Upper lobe of right lung (tissue), 1 donor: ENCODE measurements at regions not wholly inside any gene's neighbourhood (a gene's known extent, or its start where the extent isn't known, plus 50 kb on each side); places are given as distances from the start of the nearest gene placed in this dataset.

ENCODE experiments used
- ATAC-seq: fragments of 200-7000 bp; cut with Tn5 transposase; one replicate; pipeline ENCODE4 v1.9.1; 2020; ENCODE audit warnings: mild to moderate bottlenecking, moderate library complexity
- DNase-seq: peaks from one replicate; pipeline ENCODE4 v3.0.0-alpha.2; 2020
- H3K27ac ChIP-seq: fragments of 200-600 bp; one replicate; pipeline ENCODE4 v1.8.0; 2022
- H3K27me3 ChIP-seq: fragments of 200-600 bp; one replicate; pipeline ENCODE4 v1.8.0; 2022; ENCODE audit warnings: mild to moderate bottlenecking
- H3K36me3 ChIP-seq: fragments of 200-600 bp; one replicate; pipeline ENCODE4 v1.8.0; 2022
- H3K4me1 ChIP-seq: fragments of 200-600 bp; one replicate; pipeline ENCODE4 v1.8.0; 2022
- H3K4me3 ChIP-seq: fragments of 200-600 bp; one replicate; pipeline ENCODE4 v1.8.0; 2022; ENCODE audit warnings: mild to moderate bottlenecking
- H3K9me3 ChIP-seq: fragments of 200-600 bp; one replicate; pipeline ENCODE4 v1.8.0; 2022
- CTCF ChIP-seq: fragments of 200-600 bp; IDR thresholded peaks from one replicate; pipeline ENCODE4 v1.8.0; 2022; ENCODE audit warnings: antibody characterized with exemption
- intact Hi-C: fragments of 100-400 bp; cut with DNase I; formaldehyde crosslinking; loops from one replicate; pipeline ENCODE4 v1.11.0; 2022
- donor health status: DM: no; HTN: yes; CAD: no; lungs with severe emphysema.

GRCh38 chr2:238645095-238645494 lies 202.8 kb upstream of the TWIST2 start:
- no peak for ATAC-seq
- no peaks in the 10 kb centered on the region for H3K27me3 ChIP-seq
- no peaks in the 10 kb centered on the region for H3K36me3 ChIP-seq
- H3K9me3 ChIP-seq, result no peaks in the 10 kb centered on the region
- intact Hi-C loops, result no loop called here
- no peak overlapping the region for H3K4me3 ChIP-seq
- no peak for DNase-seq
- TF ChIP-seq CTCF, result no peak
- H3K27ac ChIP-seq, result no peak overlapping the region
- H3K4me1 ChIP-seq, result no peaks in the 10 kb centered on the region

- Histone ChIP-seq H3K36me3 (no peaks in the 10 kb centered on the region), H3K27ac (no peak overlapping the region), H3K9me3 (no peaks in the 10 kb centered on the region), H3K4me3 (no peak overlapping the region), H3K27me3 (no peaks in the 10 kb centered on the region), H3K4me1 (no peaks in the 10 kb centered on the region)
- DNase-seq, result no peak
- TF ChIP-seq CTCF, result no peak
- ATAC-seq, result peak; percentile 59
- intact Hi-C loops, result no loop called here
These were observed 202.2 kb upstream of the TWIST2 start for GRCh38 chr2:238645716-238646115.

GRCh38 chr2:238646281-238646680 lies 201.6 kb upstream of the TWIST2 start:
- Histone ChIP-seq H3K36me3 (no peaks in the 10 kb centered on the region), H3K4me3 (no peak overlapping the region), H3K27me3 (no peaks in the 10 kb centered on the region), H3K9me3 (no peaks in the 10 kb centered on the region), H3K4me1 (no peaks in the 10 kb centered on the region), H3K27ac (no peak overlapping the region)
- DNase-seq (no peak), ATAC-seq (peak; percentile 61)
- no peak for TF ChIP-seq CTCF
- intact Hi-C loops, result no loop called here

GRCh38 chr2:238646803-238647202 lies 201.1 kb upstream of the TWIST2 start:
- no peak for DNase-seq
- Histone ChIP-seq H3K9me3 (no peaks in the 10 kb centered on the region), H3K4me1 (no peaks in the 10 kb centered on the region), H3K36me3 (no peaks in the 10 kb centered on the region), H3K4me3 (no peak overlapping the region), H3K27me3 (no peaks in the 10 kb centered on the region), H3K27ac (no peak overlapping the region)
- no peak for ATAC-seq
- TF ChIP-seq CTCF, result no peak
- intact Hi-C loops, result no loop called here

GRCh38 chr2:238649123-238649522 lies 198.8 kb upstream of the TWIST2 start:
- no peak for TF ChIP-seq CTCF
- Histone ChIP-seq H3K4me1 (no peaks in the 10 kb centered on the region), H3K27me3 (no peaks in the 10 kb centered on the region), H3K27ac (no peak overlapping the region), H3K9me3 (no peaks in the 10 kb centered on the region), H3K36me3 (no peaks in the 10 kb centered on the region), H3K4me3 (no peak overlapping the region)
- DNase-seq (no peak), ATAC-seq (no peak)
- intact Hi-C loops, result no loop called here

GRCh38 chr2:238649936-238650518 lies 197.9 kb upstream of the TWIST2 start:
- ATAC-seq (no peak), DNase-seq (no peak)
- intact Hi-C loops, result no loop called here
- Histone ChIP-seq H3K4me1 (no peaks in the 10 kb centered on the region), H3K36me3 (no peaks in the 10 kb centered on the region), H3K27me3 (no peaks in the 10 kb centered on the region), H3K9me3 (no peaks in the 10 kb centered on the region), H3K4me3 (no peak overlapping the region), H3K27ac (no peak overlapping the region)
- no peak for TF ChIP-seq CTCF
